ENCODE measurements at regions not wholly inside any gene's neighbourhood (a gene's known extent, or its start where the extent isn't known, plus 50 kb on each side); places are given as distances from the start of the nearest gene placed in this dataset.

- TF ChIP-seq POLR2A (IDR thresholded peaks at IDR 0.05) (no peak), CTCF (IDR thresholded peaks at IDR 0.05) (no peak)
These were observed 411.2 kb downstream of the SOX11 start for GRCh38 chr2:6103372-6103771.

All from Peyer's patch (tissue), 4 donors.